OCI-LY1 (cell line): ENCODE measurements at regions not wholly inside any gene's neighbourhood (a gene's known extent, or its start where the extent isn't known, plus 50 kb on each side); places are given as distances from the start of the nearest gene placed in this dataset.

ENCODE experiments used
- H2AFZ ChIP-seq: fragments of 200-600 bp; sonication (generic), shearing (Covaris generic); 2 replicates; pipeline ENCODE4 v1.6.0; 2014; ENCODE audit warnings: antibody characterized with exemption, mild to moderate bottlenecking, low read length
- H3F3A ChIP-seq: fragments of 200-600 bp; sonication (generic), shearing (Covaris generic); 2 replicates; pipeline ENCODE4 v1.6.0; 2014; ENCODE audit warnings: mild to moderate bottlenecking, antibody characterized with exemption, low read length, moderate library complexity; ENCODE audit not compliant: insufficient read depth
- H3K27ac ChIP-seq: fragments of 200-600 bp; sonication (generic); 2 replicates; pipeline ENCODE4 v1.5.1; 2014; ENCODE audit warnings: low read length, mixed run types, mild to moderate bottlenecking, low read depth; ENCODE audit not compliant: poor library complexity, severe bottlenecking
- H3K27me3 ChIP-seq: fragments of 200-600 bp; sonication (generic); 2 replicates; pipeline ENCODE4 v1.6.0; 2014; ENCODE audit warnings: antibody characterized with exemption, mild to moderate bottlenecking, low read length, moderate library complexity; ENCODE audit not compliant: insufficient read depth
- H3K36me3 ChIP-seq: fragments of 200-600 bp; sonication (generic); 2 replicates; pipeline ENCODE4 v1.6.1; 2014; ENCODE audit warnings: mild to moderate bottlenecking, antibody characterized with exemption, low read length, moderate library complexity, mixed read lengths; ENCODE audit not compliant: insufficient read depth
- H3K4me1 ChIP-seq: fragments of 200-600 bp; sonication (generic); 2 replicates; pipeline ENCODE4 v1.5.1; 2014; ENCODE audit warnings: mild to moderate bottlenecking, low read length, moderate library complexity; ENCODE audit not compliant: insufficient read depth, severe bottlenecking
- H3K4me2 ChIP-seq: fragments of 200-600 bp; sonication (generic), shearing (Covaris generic); 2 replicates; pipeline ENCODE4 v1.6.1; 2014; ENCODE audit warnings: low read length
- H3K4me3 ChIP-seq: fragments of 200-600 bp; sonication (generic); 2 replicates; pipeline ENCODE4 v1.5.1; 2014; ENCODE audit warnings: low read length, low read depth, mild to moderate bottlenecking, mixed read lengths; ENCODE audit not compliant: poor library complexity, severe bottlenecking
- H3K79me2 ChIP-seq: fragments of 200-600 bp; shearing (Covaris generic); 2 replicates; pipeline ENCODE4 v1.6.1; 2016; ENCODE audit warnings: mixed run types, low read length, mixed read lengths; ENCODE audit not compliant: insufficient read depth
- H3K9ac ChIP-seq: fragments of 200-600 bp; sonication (generic), shearing (Covaris generic); 2 replicates; pipeline ENCODE4 v1.6.1; 2014; ENCODE audit warnings: mild to moderate bottlenecking, low read length, mixed read lengths
- H3K9me2 ChIP-seq: fragments of 200-600 bp; sonication (generic), shearing (Covaris generic); 2 replicates; pipeline ENCODE4 v1.6.1; 2014; ENCODE audit warnings: low read depth, mild to moderate bottlenecking, low read length, mixed read lengths
- H3K9me3 ChIP-seq: fragments of 200-600 bp; shearing (Covaris generic); 2 replicates; pipeline ENCODE4 v1.6.1; 2014; ENCODE audit warnings: low read length, mixed read lengths
- H4K20me1 ChIP-seq: fragments of 200-600 bp; sonication (generic), shearing (Covaris generic); 2 replicates; pipeline ENCODE4 v1.6.0; 2016; ENCODE audit warnings: mild to moderate bottlenecking, low read length; ENCODE audit not compliant: insufficient read depth
- CTCF ChIP-seq: fragments of 200-600 bp; sonication (generic), shearing (Covaris generic); IDR thresholded peaks from 2 replicates; pipeline ENCODE4 v1.5.1; 2017; ENCODE audit warnings: mild to moderate bottlenecking, antibody characterized with exemption, low read length, moderate library complexity, mixed read lengths
- EZH2 ChIP-seq: fragments of 200-600 bp; sonication (generic), shearing (Covaris generic); IDR thresholded peaks from 2 replicates; pipeline ENCODE4 v1.8.0; 2017; ENCODE audit warnings: borderline replicate concordance, mixed run types, mild to moderate bottlenecking, antibody characterized with exemption, low read length, moderate library complexity, mixed read lengths

GRCh38 chr4:84276752-84277151 is 222.3 kb downstream of the NKX6-1 start:
- Histone ChIP-seq H3K9me2 (no peaks in the 10 kb centered on the region), H3K79me2 (no peaks in the 10 kb centered on the region), H3K4me3 (no peak overlapping the region), H3K36me3 (no peaks in the 10 kb centered on the region), H3K27me3 (no peaks in the 10 kb centered on the region), H3K4me1 (no peaks in the 10 kb centered on the region), H3K4me2 (no peak overlapping the region), H3K27ac (no peak overlapping the region), H3K9ac (no peak overlapping the region), H3F3A (no peaks in the 10 kb centered on the region), H3K9me3 (no peaks in the 10 kb centered on the region), H2AFZ (no peak overlapping the region), H4K20me1 (no peaks in the 10 kb centered on the region)
- no peak for TF ChIP-seq EZH2
- no peak for TF ChIP-seq CTCF

GRCh38 chr4:84269536-84270044 is 229.5 kb downstream of the NKX6-1 start:
- Histone ChIP-seq H3K4me2 (no peak overlapping the region), H3K36me3 (no peaks in the 10 kb centered on the region), H3K4me1 (no peaks in the 10 kb centered on the region), H3F3A (no peaks in the 10 kb centered on the region), H3K9ac (no peak overlapping the region), H3K9me3 (no peaks in the 10 kb centered on the region), H2AFZ (no peak overlapping the region), H3K27ac (no peak overlapping the region), H3K79me2 (no peaks in the 10 kb centered on the region), H3K4me3 (no peak overlapping the region), H4K20me1 (no peaks in the 10 kb centered on the region), H3K9me2 (no peaks in the 10 kb centered on the region), H3K27me3 (no peaks in the 10 kb centered on the region)
- no peak for TF ChIP-seq EZH2
- no peak for TF ChIP-seq CTCF

GRCh38 chr4:84264652-84265051 is 234.4 kb downstream of the NKX6-1 start:
- Histone ChIP-seq H3K4me3 (no peak overlapping the region), H2AFZ (no peak overlapping the region), H3F3A (no peaks in the 10 kb centered on the region), H3K4me1 (no peaks in the 10 kb centered on the region), H3K9ac (no peak overlapping the region), H4K20me1 (no peaks in the 10 kb centered on the region), H3K27me3 (no peaks in the 10 kb centered on the region), H3K36me3 (no peaks in the 10 kb centered on the region), H3K4me2 (no peak overlapping the region), H3K27ac (no peak overlapping the region), H3K9me2 (no peaks in the 10 kb centered on the region), H3K79me2 (no peaks in the 10 kb centered on the region), H3K9me3 (no peaks in the 10 kb centered on the region)
- TF ChIP-seq EZH2 (no peak), CTCF (no peak)
